MG63 (cell line): ENCODE measurements at regions not wholly inside any gene's neighbourhood (a gene's known extent, or its start where the extent isn't known, plus 50 kb on each side); places are given as distances from the start of the nearest gene placed in this dataset.
"Not testable (repeated sequence)": the region's sequence is repeated elsewhere in the genome, so short reads cannot be mapped to it uniquely, and the experiment has no call there.

ENCODE experiments used
- DNase-seq: peaks from one replicate; pipeline ENCODE4 v3.0.0-alpha.2; 2020
- H3K27me3 ChIP-seq: fragments of 250-450 bp; sonication (Bioruptor Pico); 2 replicates; pipeline ENCODE4 v1.5.1; 2020; ENCODE audit warnings: mild to moderate bottlenecking, moderate library complexity
- H3K36me3 ChIP-seq: fragments of 250-450 bp; sonication (Bioruptor Pico); 2 replicates; pipeline ENCODE4 v1.5.1; 2020; ENCODE audit warnings: mild to moderate bottlenecking, moderate library complexity
- H3K4me3 ChIP-seq: fragments of 250-450 bp; sonication (Bioruptor Pico); 2 replicates; pipeline ENCODE4 v1.5.1; 2020; ENCODE audit warnings: mild to moderate bottlenecking, moderate library complexity
- H3K9me3 ChIP-seq: fragments of 250-450 bp; sonication (Bioruptor Pico); 2 replicates; pipeline ENCODE4 v1.5.1; 2020; ENCODE audit warnings: mild to moderate bottlenecking, moderate library complexity

DNA sequence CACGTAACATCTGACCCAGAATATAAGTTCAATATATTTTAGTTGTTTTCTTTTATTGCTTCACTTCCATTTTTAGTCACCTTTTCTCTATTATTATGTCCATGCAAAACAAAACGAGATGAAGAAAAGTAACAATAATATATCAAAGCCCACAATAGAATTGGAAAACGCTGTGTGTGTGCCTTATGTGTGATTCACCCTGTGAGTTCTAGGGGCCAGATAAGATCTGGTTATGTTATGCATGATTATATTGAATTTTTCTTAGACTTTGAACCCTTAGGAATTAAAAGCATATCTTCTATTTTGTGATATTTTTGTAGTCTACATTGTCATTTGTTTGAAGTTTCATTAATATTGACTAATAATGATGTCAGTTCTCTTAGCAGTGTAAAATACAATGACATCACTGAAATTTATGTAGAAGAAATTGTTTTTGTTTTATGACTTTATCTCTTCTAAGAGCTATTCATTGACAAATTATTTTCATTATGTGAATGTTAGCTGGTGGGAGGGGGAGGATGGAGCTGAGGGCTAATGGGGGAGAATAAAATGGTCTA lies 243.6 kb downstream of the TFAP2B start:
- Histone ChIP-seq H3K4me3 (no peak overlapping the region), H3K36me3 (no peaks in the 10 kb centered on the region), H3K27me3 (no peaks in the 10 kb centered on the region), H3K9me3 (no peaks in the 10 kb centered on the region)
- DNase-seq, result no peak

DNA sequence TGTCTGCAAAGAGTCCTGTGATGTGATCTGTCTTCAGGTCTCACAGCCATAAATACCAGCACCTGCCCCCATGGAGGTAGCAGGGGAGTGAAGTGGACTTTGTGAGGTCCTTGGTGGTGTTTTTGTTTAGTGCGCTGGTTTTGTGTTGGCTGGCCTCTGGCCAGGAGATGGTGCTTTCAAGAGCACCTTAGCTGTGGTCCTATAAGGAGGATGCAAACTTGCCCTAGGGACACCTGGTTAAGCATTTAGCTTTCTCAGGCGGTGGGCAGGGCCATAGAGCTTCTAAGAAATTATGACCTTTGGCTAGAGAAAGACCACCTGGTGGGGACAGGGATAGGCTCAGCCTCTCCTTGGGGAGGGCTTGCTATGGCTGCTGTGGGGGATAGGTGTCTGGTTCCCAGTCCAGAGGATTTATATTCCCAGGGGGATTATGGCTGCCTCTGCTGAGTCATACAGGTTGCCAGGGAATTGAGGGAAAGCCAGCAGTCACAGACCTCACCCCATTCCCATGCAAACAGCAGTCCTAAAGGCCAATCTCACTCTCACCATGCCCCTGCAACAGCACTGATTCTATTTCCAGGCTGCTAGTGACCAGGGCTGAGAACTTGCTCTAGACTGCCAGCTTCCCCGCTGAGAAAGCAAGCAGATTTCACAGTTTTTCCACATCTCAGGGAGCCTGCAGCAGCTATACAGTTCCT lies 259.3 kb downstream of the TFAP2B start:
- H3K36me3 ChIP-seq, result no peaks in the 10 kb centered on the region
- H3K27me3 ChIP-seq, result no peaks in the 10 kb centered on the region
- DNase-seq, result no peak
- no peak overlapping the region for H3K4me3 ChIP-seq
- H3K9me3 ChIP-seq, result no peaks in the 10 kb centered on the region

DNA sequence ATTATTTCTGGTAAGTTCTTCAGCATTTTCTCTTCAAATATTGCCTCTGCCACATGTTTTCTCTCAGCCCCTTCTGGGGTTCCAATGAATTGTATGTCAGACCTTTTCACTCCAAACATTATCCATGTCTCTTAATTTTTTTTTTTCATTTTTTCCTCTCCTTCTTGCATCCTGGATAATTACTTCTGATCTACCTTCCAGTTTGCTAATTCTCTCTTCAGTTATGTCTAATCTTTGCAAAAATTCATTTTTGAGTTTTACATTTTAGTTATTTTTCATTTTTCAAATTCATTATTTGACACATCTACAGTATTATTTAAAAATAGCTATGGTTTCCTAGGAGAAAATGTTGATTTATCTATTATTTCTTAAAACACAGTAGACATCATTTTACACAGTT lies 271.7 kb downstream of the TFAP2B start:
- Histone ChIP-seq H3K36me3 (no peaks in the 10 kb centered on the region), H3K9me3 (peaks cover 5% of the 10 kb centered on the region; the same call in 1 of the 2 replicates), H3K27me3 (no peaks in the 10 kb centered on the region), H3K4me3 (no peak overlapping the region)
- DNase-seq, result no peak

DNA sequence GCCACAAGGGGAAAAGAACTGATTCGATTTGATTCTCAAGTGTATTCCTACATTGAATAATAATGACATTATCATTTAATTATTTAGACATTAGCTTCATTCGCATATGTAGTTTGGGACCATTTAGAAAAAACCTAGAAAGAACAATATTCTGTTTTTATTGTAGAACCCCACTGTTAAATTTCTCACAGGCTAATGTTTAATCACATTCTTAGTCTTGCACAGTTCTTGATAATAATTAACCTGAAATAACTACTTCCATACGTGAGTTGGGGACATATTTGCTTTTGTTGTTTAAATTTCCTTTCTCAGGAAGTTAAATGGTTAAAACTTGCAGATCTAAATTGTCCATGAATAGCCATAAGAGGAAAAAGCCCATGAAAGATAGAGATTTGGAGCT lies 275.2 kb downstream of the TFAP2B start:
- Histone ChIP-seq H3K27me3 (no peaks in the 10 kb centered on the region), H3K9me3 (peaks cover 5% of the 10 kb centered on the region; the same call in 1 of the 2 replicates), H3K36me3 (no peaks in the 10 kb centered on the region), H3K4me3 (no peak overlapping the region)
- DNase-seq, result no peak

DNA sequence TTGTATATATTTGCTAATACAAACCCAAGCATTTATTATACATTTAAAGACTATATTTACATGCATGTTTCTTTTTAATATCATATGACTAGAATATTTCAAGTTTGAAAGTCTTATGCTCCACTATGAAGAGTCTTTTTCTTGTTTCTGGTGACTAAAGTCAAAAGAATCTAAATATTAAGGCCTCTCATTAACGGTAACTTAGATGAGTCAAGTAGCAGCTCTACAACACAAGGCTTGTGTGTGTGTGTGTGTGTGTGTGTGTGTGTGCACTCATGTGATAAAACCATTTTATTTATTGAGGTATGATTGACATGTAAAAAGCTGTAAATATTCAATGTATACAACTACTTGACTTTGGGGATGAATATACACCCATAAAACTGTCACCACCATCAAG lies 275.6 kb downstream of the TFAP2B start:
- peaks cover 5% of the 10 kb centered on the region; the same call in 1 of the 2 replicates for H3K9me3 ChIP-seq
- no peaks in the 10 kb centered on the region for H3K27me3 ChIP-seq
- no peaks in the 10 kb centered on the region for H3K36me3 ChIP-seq
- H3K4me3 ChIP-seq, result no peak overlapping the region
- no peak for DNase-seq

DNA sequence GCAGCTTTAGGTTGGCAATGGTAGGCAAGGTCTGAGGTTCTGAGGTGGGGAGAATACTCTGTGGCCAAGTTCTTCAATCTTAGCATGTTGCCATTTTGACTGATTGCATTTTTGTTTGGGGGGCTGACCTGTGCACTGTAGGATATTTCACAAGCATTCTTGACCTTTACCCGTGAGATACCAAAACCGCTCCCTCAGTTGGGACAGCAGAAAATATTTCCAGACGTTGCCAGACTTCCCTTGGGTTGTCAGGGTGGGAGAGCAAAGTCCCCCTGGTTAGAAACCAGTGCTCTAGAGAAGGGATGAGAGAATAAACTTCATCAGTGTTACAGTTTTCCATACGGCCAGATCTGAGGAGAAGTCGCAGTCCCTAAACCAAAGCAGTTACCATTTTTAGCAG lies 279.6 kb downstream of the TFAP2B start:
- Histone ChIP-seq H3K36me3 (no peaks in the 10 kb centered on the region), H3K27me3 (no peaks in the 10 kb centered on the region), H3K4me3 (no peak overlapping the region), H3K9me3 (no peaks in the 10 kb centered on the region)
- DNase-seq, result no peak

DNA sequence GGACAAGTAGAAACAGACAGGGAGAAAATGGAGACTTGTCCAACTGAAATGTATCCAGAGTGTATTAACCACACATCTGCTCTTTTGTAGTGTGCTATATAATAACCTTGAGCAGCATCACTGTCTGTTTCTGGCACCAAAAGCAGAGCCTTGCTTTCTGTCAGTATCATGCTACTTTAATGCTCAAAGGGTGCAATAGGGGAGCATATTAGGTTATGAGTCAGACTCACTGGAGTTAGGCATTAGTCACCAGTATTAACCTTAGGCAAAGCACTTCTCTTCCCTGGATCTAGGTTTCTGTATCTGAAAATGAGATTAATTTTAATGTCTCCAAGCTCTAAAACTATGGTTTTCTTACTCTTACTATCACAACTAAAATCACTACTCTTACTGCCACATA lies 280.1 kb downstream of the TFAP2B start:
- H3K4me3 ChIP-seq, result no peak overlapping the region
- H3K36me3 ChIP-seq, result no peaks in the 10 kb centered on the region
- H3K9me3 ChIP-seq, result no peaks in the 10 kb centered on the region
- DNase-seq, result peak; percentile 21
- H3K27me3 ChIP-seq, result no peaks in the 10 kb centered on the region

DNA sequence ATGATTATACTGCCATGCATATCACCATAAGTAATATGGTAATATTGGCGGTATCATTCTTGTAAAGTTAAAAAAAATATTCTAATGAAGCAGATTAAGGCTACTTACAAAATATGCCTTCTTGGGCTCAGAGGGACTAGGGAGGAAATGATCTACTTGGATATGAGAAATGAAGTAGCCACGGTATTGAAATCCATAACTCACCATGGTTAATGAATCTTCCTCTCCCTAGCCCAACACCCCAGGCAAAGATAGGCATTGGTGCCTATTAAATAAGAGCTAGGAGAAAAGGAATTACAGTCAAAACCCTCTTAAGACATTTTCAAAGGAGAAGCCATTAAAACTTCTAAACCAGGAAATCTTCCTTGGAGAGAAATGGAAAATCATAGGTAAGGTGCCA lies 280.5 kb downstream of the TFAP2B start:
- no peaks in the 10 kb centered on the region for H3K9me3 ChIP-seq
- no peak for DNase-seq

DNA sequence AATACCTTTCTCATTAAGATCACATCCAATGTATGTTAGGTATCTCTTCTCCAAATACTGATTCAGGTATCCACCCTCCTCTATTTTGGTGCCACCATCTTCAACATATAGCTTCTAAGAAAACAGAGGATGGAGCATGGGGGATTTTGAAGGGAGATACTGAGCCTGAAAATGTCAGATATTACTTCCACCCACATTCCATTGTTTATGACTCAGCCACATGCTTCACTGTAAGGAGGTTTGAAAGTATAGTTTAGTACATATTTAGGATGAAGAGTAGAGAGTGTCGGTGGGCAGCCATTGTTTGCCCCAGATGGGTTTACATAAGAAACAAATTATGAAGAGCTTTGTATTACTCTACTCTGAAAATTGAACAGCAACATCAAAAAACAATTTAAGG lies 286.7 kb downstream of the TFAP2B start:
- Histone ChIP-seq H3K27me3 (no peaks in the 10 kb centered on the region), H3K36me3 (no peaks in the 10 kb centered on the region), H3K4me3 (no peak overlapping the region), H3K9me3 (no peaks in the 10 kb centered on the region)
- DNase-seq, result no peak

More for the DNA sequence above, 280.5 kb downstream of the TFAP2B start:
- Histone ChIP-seq H3K4me3 (no peak overlapping the region), H3K36me3 (no peaks in the 10 kb centered on the region), H3K27me3 (no peaks in the 10 kb centered on the region)

DNA sequence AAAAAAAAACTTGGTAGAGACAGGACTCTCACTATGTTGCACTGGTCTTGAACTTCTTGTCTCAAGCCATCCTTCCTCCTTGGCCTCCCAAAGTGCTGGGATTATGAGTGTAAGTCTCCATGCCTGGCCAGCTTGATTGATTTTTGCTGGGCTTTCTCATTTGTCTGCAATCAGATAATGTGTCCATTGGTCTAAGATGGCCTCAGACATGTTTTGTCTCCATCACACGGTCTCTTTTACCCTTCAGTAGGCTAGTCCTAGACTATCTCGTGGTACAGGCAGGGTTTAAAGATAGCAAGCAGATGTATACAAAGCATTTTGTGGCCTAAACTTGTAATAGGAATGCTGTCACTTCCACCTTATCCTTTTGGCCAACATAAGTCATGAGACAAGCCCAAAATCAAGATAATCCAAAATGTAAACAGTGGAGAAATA lies 289.1 kb downstream of the TFAP2B start:
- Histone ChIP-seq H3K36me3 (no peaks in the 10 kb centered on the region), H3K4me3 (no peak overlapping the region), H3K27me3 (no peaks in the 10 kb centered on the region), H3K9me3 (no peaks in the 10 kb centered on the region)
- no peak for DNase-seq

DNA sequence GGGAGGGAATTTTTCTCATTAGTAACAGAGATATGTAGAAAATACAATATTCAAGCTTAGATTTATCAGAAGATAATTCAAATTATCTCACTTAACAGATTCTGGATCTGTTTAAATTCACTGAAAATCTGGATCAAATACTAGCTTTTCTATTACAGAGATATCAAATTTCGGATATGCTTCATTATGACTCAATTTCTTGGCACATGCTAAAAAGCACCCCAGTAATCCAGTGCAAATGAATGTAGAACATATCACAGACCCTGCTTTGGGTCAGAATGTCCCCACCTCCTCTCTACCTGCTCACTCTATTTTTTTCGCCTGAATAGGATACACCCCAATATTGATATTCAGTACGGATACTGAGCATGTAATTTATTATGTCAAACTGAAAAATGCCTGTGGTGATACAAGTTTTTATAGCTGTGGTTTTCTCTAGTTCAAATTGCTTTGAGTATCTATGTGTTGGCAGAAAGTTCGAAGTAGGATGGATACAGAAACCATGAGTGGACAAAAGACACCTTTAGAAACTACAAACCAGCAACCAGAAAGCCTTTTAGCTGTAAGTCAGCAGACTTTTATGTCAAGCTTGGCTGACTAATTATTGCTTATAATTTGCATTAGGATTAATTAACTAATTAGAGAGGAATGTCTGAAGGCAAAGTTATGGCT lies 290.0 kb downstream of the TFAP2B start:
- H3K4me3 ChIP-seq, result no peak overlapping the region
- H3K36me3 ChIP-seq, result no peaks in the 10 kb centered on the region
- no peaks in the 10 kb centered on the region for H3K9me3 ChIP-seq
- no peak for DNase-seq
- no peaks in the 10 kb centered on the region for H3K27me3 ChIP-seq

DNA sequence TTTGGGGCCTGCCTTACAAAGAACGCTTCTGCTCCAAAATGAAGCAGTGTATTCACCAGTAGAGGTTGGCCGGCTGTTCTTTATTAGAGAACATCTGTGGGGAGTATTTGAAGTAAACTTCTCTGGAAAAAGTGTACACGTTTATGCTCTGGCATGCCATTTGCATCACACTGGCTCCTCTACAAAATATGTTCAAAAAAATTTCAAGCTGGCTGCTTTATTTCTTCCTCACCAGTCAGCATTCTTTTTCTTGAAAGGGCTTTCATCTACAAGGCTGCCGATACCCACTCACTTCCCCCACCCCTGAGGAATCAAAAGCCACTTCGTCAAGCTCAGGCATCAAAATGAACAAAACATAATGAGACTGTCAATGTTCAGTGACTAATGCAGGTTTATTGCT lies 294.1 kb downstream of the TFAP2B start:
- no peak for DNase-seq
- Histone ChIP-seq H3K36me3 (no peaks in the 10 kb centered on the region), H3K9me3 (no peaks in the 10 kb centered on the region), H3K4me3 (no peak overlapping the region), H3K27me3 (no peaks in the 10 kb centered on the region)

DNA sequence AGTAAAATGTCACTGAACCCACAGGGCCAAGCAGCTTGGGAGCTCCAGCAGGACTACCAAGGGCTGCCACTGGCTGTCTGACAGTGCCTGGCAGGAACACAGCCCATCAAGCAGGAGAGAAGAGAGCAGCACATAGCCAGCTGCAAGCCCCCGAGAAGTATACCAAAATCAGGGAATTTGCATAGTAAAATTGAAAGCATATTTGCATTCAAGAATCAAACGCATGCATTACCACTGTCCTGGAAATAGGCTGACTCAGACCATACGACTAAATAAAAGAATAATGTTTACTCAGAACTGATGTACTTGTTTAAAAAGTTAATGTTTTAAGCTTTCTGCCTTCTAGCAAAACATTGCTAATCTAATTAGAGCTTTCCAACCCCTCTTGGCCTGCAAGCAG lies 298.1 kb downstream of the TFAP2B start:
- DNase-seq, result no peak
- Histone ChIP-seq H3K4me3 (no peak overlapping the region), H3K27me3 (no peaks in the 10 kb centered on the region), H3K9me3 (no peaks in the 10 kb centered on the region), H3K36me3 (no peaks in the 10 kb centered on the region)

DNA sequence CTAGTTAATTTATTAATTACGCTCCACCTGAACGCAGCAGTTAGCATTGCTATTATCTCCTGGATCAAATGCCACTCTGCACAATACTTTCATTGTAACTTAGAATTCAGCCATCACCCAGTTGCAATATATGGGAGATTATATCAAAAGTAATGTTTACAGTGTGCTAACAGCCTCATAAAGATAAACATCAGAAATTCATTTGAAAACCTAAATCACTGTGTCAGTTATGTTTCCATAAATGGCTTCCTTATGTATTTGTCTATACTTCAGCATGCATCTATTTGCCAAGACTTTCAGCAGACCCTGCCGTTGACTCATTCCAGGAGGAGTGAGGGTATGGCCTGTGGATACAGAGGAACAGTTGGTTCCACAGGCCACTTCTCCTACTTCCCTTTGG lies 300.1 kb downstream of the TFAP2B start:
- no peak for DNase-seq

DNA sequence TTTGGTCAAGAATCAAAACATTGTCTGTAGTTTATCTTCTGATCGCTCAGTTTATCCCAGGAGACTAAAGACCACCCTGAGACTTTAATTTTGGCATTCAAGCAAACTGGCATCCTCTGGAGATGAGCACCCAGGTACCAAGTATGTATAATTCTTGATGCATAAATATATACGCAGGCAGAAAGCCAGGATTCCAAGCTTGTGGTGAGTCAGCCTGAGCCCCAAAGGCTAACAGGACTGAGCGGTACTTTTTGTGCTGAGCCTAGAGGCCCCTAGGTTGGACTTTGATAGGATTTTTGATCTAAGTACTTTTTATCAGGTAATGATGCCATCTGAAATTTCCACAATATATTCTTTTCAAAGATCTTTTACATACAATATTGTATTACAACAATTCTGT lies 301.3 kb downstream of the TFAP2B start:
- no peaks in the 10 kb centered on the region for H3K9me3 ChIP-seq
- H3K36me3 ChIP-seq, result no peaks in the 10 kb centered on the region
- DNase-seq, result no peak
- H3K4me3 ChIP-seq, result no peak overlapping the region
- no peaks in the 10 kb centered on the region for H3K27me3 ChIP-seq

More for the DNA sequence above, 300.1 kb downstream of the TFAP2B start:
- Histone ChIP-seq H3K4me3 (no peak overlapping the region), H3K9me3 (no peaks in the 10 kb centered on the region), H3K27me3 (no peaks in the 10 kb centered on the region), H3K36me3 (no peaks in the 10 kb centered on the region)

DNA sequence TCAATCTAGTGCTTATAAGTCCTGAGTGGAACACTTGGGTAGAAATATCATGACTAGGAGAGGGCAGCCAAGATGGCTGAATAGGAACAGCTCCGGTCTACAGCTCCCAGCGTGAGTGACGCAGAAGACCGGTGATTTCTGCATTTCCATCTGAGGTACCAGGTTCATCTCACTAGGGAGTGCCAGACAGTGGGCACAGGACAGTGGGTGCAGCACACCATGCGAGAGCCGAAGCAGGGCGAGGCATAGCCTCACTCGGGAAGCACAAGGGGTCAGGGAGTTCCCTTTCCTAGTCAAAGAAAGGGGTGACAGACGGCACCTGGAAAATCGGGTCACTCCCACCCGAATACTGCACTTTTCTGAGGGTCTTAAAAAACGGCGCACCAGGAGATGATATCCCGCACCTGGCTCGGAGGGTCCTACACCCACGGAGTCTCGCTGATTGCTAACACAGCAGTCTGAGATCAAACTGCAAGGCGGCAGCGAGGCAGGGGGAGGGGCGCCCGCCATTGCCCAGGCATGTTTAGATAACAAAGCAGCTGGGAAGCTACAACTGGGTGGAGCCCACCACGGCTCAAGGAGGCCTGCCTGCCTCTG lies 302.8 kb downstream of the TFAP2B start:
- not testable (repeated sequence) for H3K4me3 ChIP-seq, DNase-seq, H3K36me3 ChIP-seq, H3K9me3 ChIP-seq, H3K27me3 ChIP-seq

DNA sequence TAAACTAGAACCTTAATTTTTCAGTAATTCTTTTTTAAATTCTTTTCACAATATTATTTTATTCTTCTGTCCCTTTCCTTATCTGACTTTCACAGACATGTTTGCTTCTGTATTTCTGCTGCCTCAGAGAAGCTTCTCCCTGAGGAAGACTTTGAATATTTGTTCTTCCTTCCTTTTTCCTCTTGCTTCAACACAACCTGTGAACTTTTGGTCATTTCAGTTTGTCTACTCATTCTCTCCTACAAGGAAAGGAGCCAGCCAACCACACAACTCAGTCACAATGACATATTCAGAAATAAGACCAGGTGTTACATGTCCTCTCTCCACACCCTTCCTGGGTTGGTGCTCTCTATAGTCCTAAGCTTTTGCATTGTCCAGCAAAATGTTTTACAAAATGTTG lies 310.4 kb downstream of the TFAP2B start:
- H3K9me3 ChIP-seq, result no peaks in the 10 kb centered on the region
- no peaks in the 10 kb centered on the region for H3K36me3 ChIP-seq
- DNase-seq, result no peak
- no peaks in the 10 kb centered on the region for H3K27me3 ChIP-seq
- H3K4me3 ChIP-seq, result no peak overlapping the region

DNA sequence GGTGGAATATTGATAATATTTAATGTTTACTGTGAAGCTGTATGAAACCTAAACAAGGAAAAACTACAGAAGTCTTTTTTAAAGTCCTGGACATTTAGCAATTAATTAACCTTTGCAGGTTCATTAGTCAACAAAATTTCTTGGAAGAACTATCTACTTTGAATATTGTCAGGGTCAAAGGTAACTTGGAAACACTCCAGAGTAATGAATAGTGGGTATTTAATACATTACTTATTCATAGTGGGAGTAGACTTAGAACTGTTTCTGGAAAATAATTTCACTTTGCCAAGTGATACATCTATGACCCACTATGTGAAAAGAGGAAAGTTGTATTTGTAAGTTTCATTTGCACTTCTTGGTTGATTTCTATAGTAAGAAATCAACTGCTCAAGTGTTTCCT lies 319.1 kb downstream of the TFAP2B start:
- Histone ChIP-seq H3K36me3 (no peaks in the 10 kb centered on the region), H3K9me3 (no peaks in the 10 kb centered on the region), H3K27me3 (no peaks in the 10 kb centered on the region), H3K4me3 (no peak overlapping the region)
- DNase-seq, result no peak
